ENCODE measurements at regions not wholly inside any gene's neighbourhood (a gene's known extent, or its start where the extent isn't known, plus 50 kb on each side); places are given as distances from the start of the nearest gene placed in this dataset.

DNA sequence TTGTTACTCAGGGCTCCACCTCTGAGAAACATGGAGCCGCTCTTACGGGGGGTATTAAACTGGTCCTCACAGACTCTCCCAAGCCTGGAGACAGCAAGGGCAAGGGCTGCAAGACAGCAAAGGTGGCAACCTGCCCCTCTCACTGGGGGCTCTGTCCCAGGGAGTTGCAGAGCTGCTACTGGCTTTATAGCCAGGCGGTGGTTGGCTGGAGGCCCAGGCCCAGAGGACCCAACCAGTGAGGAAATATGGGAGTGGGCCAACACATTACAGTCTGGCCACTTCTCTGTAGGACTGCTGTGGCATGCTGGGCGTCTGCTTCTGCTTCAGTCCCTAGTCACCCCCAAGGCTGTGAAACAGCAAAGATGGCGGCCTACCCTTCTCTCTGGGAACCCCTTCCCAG is 597.2 kb downstream of the LRRC70 start:
- TF ChIP-seq EP300 (IDR thresholded peaks at IDR 0.05) (no peak), POLR2A (IDR thresholded peaks at IDR 0.05) (no peak), POLR2AphosphoS5 (IDR thresholded peaks at IDR 0.05) (no peak)
- TF ChIP-seq, protein P1, sequence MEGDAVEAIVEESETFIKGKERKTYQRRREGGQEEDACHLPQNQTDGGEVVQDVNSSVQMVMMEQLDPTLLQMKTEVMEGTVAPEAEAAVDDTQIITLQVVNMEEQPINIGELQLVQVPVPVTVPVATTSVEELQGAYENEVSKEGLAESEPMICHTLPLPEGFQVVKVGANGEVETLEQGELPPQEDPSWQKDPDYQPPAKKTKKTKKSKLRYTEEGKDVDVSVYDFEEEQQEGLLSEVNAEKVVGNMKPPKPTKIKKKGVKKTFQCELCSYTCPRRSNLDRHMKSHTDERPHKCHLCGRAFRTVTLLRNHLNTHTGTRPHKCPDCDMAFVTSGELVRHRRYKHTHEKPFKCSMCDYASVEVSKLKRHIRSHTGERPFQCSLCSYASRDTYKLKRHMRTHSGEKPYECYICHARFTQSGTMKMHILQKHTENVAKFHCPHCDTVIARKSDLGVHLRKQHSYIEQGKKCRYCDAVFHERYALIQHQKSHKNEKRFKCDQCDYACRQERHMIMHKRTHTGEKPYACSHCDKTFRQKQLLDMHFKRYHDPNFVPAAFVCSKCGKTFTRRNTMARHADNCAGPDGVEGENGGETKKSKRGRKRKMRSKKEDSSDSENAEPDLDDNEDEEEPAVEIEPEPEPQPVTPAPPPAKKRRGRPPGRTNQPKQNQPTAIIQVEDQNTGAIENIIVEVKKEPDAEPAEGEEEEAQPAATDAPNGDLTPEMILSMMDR (IDR thresholded peaks at IDR 0.05), result no peak
- H3K36me3 ChIP-seq, result no peaks in the 10 kb centered on the region
- H3K27me3 ChIP-seq, result no peaks in the 10 kb centered on the region
- no peak for DNase-seq (ENCODE audit: low spot score in 2 of 2)
- WGBS, result 93% methylated on average over 5 of the region's 5 CpGs
- no peaks in the 10 kb centered on the region for H3K9me3 ChIP-seq
- no peak overlapping the region for H3K27ac ChIP-seq
- H3K4me1 ChIP-seq, result no peaks in the 10 kb centered on the region
- no peak overlapping the region for H3K4me3 ChIP-seq

DNA sequence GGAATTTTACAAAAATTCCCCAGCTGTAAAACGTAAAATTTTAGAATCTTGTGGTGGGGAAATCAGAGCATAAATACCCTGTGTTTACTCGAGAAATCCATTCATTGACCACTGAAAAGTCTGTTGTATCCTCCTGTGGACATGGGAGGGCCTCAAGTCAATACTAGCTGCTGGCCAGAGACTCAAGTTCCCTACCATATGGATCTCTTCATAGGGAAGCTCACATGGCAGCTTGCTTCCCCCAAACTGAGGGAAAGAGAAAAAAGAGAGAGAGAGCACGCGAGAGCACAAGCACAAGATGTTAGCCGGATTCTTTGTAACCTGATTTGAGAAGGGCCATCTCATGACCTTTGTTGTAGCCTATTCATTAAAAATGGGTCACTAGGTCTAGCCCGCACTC is 591.9 kb downstream of the LRRC70 start:
- H3K4me1 ChIP-seq, result no peaks in the 10 kb centered on the region
- H3K9me3 ChIP-seq, result no peaks in the 10 kb centered on the region
- no peaks in the 10 kb centered on the region for H3K27me3 ChIP-seq
- no peaks in the 10 kb centered on the region for H3K36me3 ChIP-seq
- no peak for DNase-seq (ENCODE audit: low spot score in 2 of 2)
- TF ChIP-seq EP300 (IDR thresholded peaks at IDR 0.05), result no peak
- TF ChIP-seq POLR2A (IDR thresholded peaks at IDR 0.05), result no peak
- no peak for TF ChIP-seq POLR2AphosphoS5 (IDR thresholded peaks at IDR 0.05)
- TF ChIP-seq, protein P1 (IDR thresholded peaks at IDR 0.05), result no peak
- H3K27ac ChIP-seq, result no peak overlapping the region
- H3K4me3 ChIP-seq, result no peak overlapping the region
- WGBS, result 70% methylated on average over 6 of the region's 6 CpGs

DNA sequence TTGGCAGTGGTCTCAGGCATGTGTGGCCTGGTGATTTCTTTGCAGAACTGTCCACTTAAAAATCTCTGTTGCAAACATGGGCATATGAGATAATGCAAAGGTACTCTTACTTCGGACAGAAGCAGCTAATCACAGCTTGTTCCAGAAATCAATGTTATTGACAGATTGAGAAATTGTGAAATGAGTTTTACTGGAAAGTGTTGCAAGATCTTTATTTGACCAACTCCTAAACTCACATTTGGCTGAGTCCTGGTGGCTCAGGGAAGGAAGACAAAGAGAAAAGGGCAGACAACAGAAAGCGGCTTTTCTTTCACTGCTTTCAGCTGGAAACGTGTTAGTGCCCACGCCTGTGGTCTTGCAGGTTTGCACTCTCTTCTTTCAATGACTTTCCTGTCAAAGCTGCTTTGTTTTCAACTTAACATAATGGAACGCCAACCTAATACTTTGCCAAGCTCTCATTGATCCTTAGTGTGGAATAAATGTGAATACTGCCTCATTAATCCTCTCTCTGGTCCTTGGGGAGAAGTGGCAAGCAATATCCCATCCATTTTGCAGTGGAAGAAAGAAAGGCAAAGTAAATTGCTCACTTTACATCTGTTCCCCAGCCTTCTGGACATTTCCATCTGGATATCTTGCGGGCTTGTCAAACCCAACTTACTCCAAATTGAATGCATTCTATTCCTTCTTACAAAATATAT is 586.4 kb downstream of the LRRC70 start:
- H3K36me3 ChIP-seq, result no peaks in the 10 kb centered on the region
- WGBS, result 85% methylated on average over 6 of the region's 6 CpGs
- TF ChIP-seq EP300 (IDR thresholded peaks at IDR 0.05), result no peak
- no peak for TF ChIP-seq POLR2A (IDR thresholded peaks at IDR 0.05)
- TF ChIP-seq, protein P1 (IDR thresholded peaks at IDR 0.05), result no peak
- no peak for TF ChIP-seq POLR2AphosphoS5 (IDR thresholded peaks at IDR 0.05)
- H3K4me3 ChIP-seq, result no peak overlapping the region
- H3K27me3 ChIP-seq, result no peaks in the 10 kb centered on the region
- no peak overlapping the region for H3K27ac ChIP-seq
- H3K4me1 ChIP-seq, result no peaks in the 10 kb centered on the region
- H3K9me3 ChIP-seq, result no peaks in the 10 kb centered on the region
- no peak for DNase-seq (ENCODE audit: low spot score in 2 of 2)

DNA sequence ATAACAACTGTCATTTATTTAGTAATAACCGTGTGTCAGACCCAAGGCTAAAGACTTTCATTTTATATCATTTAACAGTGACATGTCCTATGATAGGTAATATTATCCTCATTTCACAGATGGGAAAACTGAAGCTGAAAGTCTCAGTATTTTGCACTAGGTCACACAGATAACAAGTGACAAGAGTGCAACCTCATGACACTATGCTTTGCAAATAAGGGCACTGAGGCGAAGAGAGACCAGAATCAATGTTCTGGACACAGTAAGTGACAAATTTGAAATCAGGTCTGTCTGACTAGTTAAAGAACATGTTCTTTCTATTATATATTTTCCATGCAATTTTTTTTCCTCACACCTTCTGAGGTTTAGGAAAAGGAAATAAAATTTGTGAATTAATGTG is 585.7 kb downstream of the LRRC70 start:
- no peaks in the 10 kb centered on the region for H3K4me1 ChIP-seq
- TF ChIP-seq, protein P1 (IDR thresholded peaks at IDR 0.05), result no peak
- TF ChIP-seq EP300 (IDR thresholded peaks at IDR 0.05) (no peak), POLR2AphosphoS5 (IDR thresholded peaks at IDR 0.05) (no peak), POLR2A (IDR thresholded peaks at IDR 0.05) (no peak)
- no peak for DNase-seq (ENCODE audit: low spot score in 2 of 2)
- H3K4me3 ChIP-seq, result no peak overlapping the region
- no peaks in the 10 kb centered on the region for H3K27me3 ChIP-seq
- no peak overlapping the region for H3K27ac ChIP-seq
- no peaks in the 10 kb centered on the region for H3K36me3 ChIP-seq
- 94% methylated on average over 2 of the region's 2 CpGs for WGBS
- no peaks in the 10 kb centered on the region for H3K9me3 ChIP-seq

DNA sequence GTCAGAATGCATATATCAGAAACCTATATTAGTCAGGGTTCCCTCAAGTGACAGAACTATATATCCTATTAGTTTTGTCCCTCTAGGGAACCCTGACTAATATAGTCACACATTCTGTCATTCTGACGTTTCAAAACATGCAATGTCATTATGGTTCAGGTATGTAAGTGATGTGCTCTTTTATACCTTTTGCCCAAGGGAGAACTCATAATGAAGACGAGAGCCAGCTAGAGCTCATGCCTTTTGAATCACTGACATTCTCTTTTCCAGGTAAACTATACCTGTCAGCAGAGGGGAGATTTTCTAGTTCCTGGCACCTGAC is 576.7 kb downstream of the LRRC70 start:
- Histone ChIP-seq H3K27me3 (no peaks in the 10 kb centered on the region), H3K9me3 (no peaks in the 10 kb centered on the region), H3K4me1 (no peaks in the 10 kb centered on the region), H3K27ac (no peak overlapping the region), H3K4me3 (no peak overlapping the region), H3K36me3 (no peaks in the 10 kb centered on the region)
- 39% methylated on average over 2 of the region's 2 CpGs for WGBS
- DNase-seq (ENCODE audit: low spot score in 2 of 2), result no peak
- TF ChIP-seq POLR2A (IDR thresholded peaks at IDR 0.05), result no peak
- no peak for TF ChIP-seq EP300 (IDR thresholded peaks at IDR 0.05)
- TF ChIP-seq, protein P1 (IDR thresholded peaks at IDR 0.05), result no peak
- TF ChIP-seq POLR2AphosphoS5 (IDR thresholded peaks at IDR 0.05), result no peak

Measured in suprapubic skin (tissue), 4 donors.